Vagina (tissue), 2 donors: ENCODE measurements at regions not wholly inside any gene's neighbourhood (a gene's known extent, or its start where the extent isn't known, plus 50 kb on each side); places are given as distances from the start of the nearest gene placed in this dataset.

Experiments
- POLR2A ChIP-seq, 2 donors: fragments of 450-650 bp; IDR thresholded peaks; one replicate each; pipeline ENCODE4 v1.6.1; 2017; ENCODE audit warnings: antibody characterized with exemption in 2 of 2, mild to moderate bottlenecking in 2 of 2, moderate library complexity in 2 of 2
- TF ChIP-seq, protein P1 (sequence below), 3 experiments: fragments of 450-650 bp in 2 of 3; fragments of 200-600 bp in 1 of 3; sonication (generic) in 1 of 3; IDR thresholded peaks; one replicate each; pipeline ENCODE4 v1.5.1; 2017 to 2019; ENCODE audit warnings: antibody characterized with exemption in 3 of 3, mild to moderate bottlenecking in 2 of 3, moderate library complexity in 2 of 3

DNA sequence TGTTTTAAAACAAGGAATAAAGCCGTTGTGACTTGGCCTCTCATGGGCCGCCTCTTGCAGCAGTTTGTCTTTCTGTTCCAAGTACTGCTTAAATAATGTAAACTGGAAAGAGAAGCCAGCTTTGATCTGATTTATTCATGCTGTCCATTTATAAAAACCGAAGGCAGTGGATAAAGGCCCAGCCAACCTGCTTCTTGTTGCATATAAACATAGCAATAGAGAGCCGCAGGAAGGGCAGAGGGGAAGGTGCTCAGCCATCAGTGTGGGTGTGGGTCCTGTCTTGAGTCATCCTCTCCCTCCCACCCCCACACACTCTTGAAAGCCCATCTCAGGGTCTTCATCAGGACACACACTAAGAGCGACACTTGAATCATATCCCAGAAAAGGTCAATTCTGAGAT lies 187.9 kb upstream of the FAM9B start:
- TF ChIP-seq, protein P1, sequence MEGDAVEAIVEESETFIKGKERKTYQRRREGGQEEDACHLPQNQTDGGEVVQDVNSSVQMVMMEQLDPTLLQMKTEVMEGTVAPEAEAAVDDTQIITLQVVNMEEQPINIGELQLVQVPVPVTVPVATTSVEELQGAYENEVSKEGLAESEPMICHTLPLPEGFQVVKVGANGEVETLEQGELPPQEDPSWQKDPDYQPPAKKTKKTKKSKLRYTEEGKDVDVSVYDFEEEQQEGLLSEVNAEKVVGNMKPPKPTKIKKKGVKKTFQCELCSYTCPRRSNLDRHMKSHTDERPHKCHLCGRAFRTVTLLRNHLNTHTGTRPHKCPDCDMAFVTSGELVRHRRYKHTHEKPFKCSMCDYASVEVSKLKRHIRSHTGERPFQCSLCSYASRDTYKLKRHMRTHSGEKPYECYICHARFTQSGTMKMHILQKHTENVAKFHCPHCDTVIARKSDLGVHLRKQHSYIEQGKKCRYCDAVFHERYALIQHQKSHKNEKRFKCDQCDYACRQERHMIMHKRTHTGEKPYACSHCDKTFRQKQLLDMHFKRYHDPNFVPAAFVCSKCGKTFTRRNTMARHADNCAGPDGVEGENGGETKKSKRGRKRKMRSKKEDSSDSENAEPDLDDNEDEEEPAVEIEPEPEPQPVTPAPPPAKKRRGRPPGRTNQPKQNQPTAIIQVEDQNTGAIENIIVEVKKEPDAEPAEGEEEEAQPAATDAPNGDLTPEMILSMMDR (IDR thresholded peaks at IDR 0.05), result no peak
- no peak for TF ChIP-seq POLR2A (IDR thresholded peaks at IDR 0.05)
